Breast epithelium (tissue), 3 donors: ENCODE measurements at regions not wholly inside any gene's neighbourhood (a gene's known extent, or its start where the extent isn't known, plus 50 kb on each side); places are given as distances from the start of the nearest gene placed in this dataset.

Source experiments
- CTCF ChIP-seq, 3 donors: fragments of 450-650 bp; IDR thresholded peaks; one replicate each; pipeline ENCODE4 v1.5.1; 2016 to 2017; ENCODE audit warnings: antibody characterized with exemption in 3 of 3, mild to moderate bottlenecking in 3 of 3, moderate library complexity in 3 of 3
- POLR2AphosphoS5 ChIP-seq, 3 donors: sonication (generic); formaldehyde crosslinking; IDR thresholded peaks; one replicate each; pipeline ENCODE4 v1.6.1; 2017; ENCODE audit warnings: antibody characterized with exemption in 3 of 3

GRCh38 chr6:3959385-3959784 lies 110.2 kb downstream of the FAM50B start:
- no peak for TF ChIP-seq CTCF (IDR thresholded peaks at IDR 0.05)
- TF ChIP-seq POLR2AphosphoS5 (IDR thresholded peaks at IDR 0.05), result no peak
